CD4-positive, alpha-beta T cell (primary cell): ENCODE measurements at regions not wholly inside any gene's neighbourhood (a gene's known extent, or its start where the extent isn't known, plus 50 kb on each side); places are given as distances from the start of the nearest gene placed in this dataset.

Experiments
- ATAC-seq: fragments of 200-7000 bp; cut with Tn5 transposase; one replicate; pipeline ENCODE4 v1.10.0; 2022; ENCODE audit warnings: mild to moderate bottlenecking; ENCODE audit not compliant: poor library complexity
- CTCF ChIA-PET: fragments of 350-600 bp; sonication (Branson Sonifier 250); formaldehyde crosslinking; loops from one replicate; lab custom pipeline; 2021; ENCODE audit warnings: antibody characterized with exemption, inconsistent platforms; lab: Charles Lee
- POLR2A ChIA-PET: fragments of 350-600 bp; sonication (Branson Sonifier 250); formaldehyde crosslinking; loops from one replicate; lab custom pipeline; 2021; ENCODE audit warnings: antibody characterized with exemption, inconsistent platforms; lab: Charles Lee
- DNase-seq, 14 experiments: peaks; one replicate each; pipeline ENCODE4 v3.0.0-alpha.2; 2013 to 2020; ENCODE audit warnings: mixed read lengths in 2 of 14
- H3K27ac ChIP-seq, 2 donors: one replicate each; pipeline versions ENCODE4 v1.5.1 to v1.7.0; 2013; ENCODE audit warnings: low read length in 2 of 2, low read depth in 1 of 2, mild to moderate bottlenecking in 1 of 2
- H3K27me3 ChIP-seq, 2 experiments: 1 replicate in 1 of 2; 2 replicates in 1 of 2; pipeline versions ENCODE4 v1.6.1 to v1.7.0; 2013; ENCODE audit warnings: low read length in 2 of 2, control low read depth in 1 of 2, mild to moderate bottlenecking in 1 of 2, moderate library complexity in 1 of 2; ENCODE audit not compliant: insufficient read depth in 2 of 2, control insufficient read depth in 1 of 2
- H3K36me3 ChIP-seq: one replicate; pipeline ENCODE4 v1.6.1; 2013; ENCODE audit warnings: low read length, control low read depth; ENCODE audit not compliant: insufficient read depth
- H3K4me1 ChIP-seq: one replicate; pipeline ENCODE4 v1.6.1; 2013; ENCODE audit warnings: low read length, control low read depth; ENCODE audit not compliant: insufficient read depth
- H3K4me3 ChIP-seq: one replicate; pipeline ENCODE4 v1.5.1; 2013; ENCODE audit warnings: mild to moderate bottlenecking, low read length, moderate library complexity
- H3K9me3 ChIP-seq, 2 experiments: 1 replicate in 1 of 2; 2 replicates in 1 of 2; pipeline versions ENCODE4 v1.6.1 to v1.7.0; 2013; ENCODE audit warnings: low read length in 2 of 2, mild to moderate bottlenecking in 2 of 2, control low read depth in 1 of 2, moderate library complexity in 1 of 2; ENCODE audit not compliant: control insufficient read depth in 1 of 2, insufficient read depth in 1 of 2
- H3K27ac Mint-ChIP-seq: one replicate; pipeline ENCODE4 v1.8.0; 2020; ENCODE audit warnings: mixed read lengths
- H3K27me3 Mint-ChIP-seq: one replicate; pipeline ENCODE4 v1.8.0; 2021; ENCODE audit warnings: mixed read lengths
- H3K36me3 Mint-ChIP-seq: one replicate; pipeline ENCODE4 v1.8.0; 2021; ENCODE audit warnings: low read depth, mixed read lengths
- H3K4me1 Mint-ChIP-seq: one replicate; pipeline ENCODE4 v1.8.0; 2021; ENCODE audit warnings: low read depth, mixed read lengths
- H3K4me3 Mint-ChIP-seq: one replicate; pipeline ENCODE4 v1.8.0; 2020; ENCODE audit warnings: mild to moderate bottlenecking, mixed read lengths
- H3K9me3 Mint-ChIP-seq: one replicate; pipeline ENCODE4 v1.8.0; 2020; ENCODE audit warnings: mixed read lengths
- CTCF ChIP-seq: fragments of 200-600 bp; IDR thresholded peaks from one replicate; pipeline ENCODE4 v1.8.0; 2022; ENCODE audit warnings: antibody characterized with exemption, mild to moderate bottlenecking
- intact Hi-C, 2 experiments: fragments of 100-400 bp; cut with DNase I in 1 of 2; cut with micrococcal nuclease in 1 of 2; formaldehyde crosslinking; loops; one replicate each; pipeline versions ENCODE4 v1.15.1 to v1.9.0; 2023 to 2025; cut with DNase I, micrococcal nuclease

DNA sequence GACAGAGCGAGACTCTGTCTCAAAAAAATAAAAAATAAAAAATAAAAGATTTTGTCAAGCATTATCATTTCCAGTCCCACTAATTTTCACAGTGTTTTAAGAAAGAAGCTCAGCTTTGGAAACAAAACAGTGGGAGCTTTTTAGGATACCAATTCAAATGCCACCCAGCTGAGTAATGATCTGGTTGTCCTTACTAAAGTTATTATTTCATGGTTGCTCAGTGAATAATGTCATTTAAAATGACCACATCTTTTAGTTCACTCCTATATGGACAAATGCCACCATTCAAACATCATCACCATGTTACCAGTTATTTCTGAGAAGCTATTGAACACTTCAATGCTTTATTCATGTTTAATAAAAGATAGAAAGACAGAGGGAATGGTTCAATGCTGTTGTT, 365.0 kb downstream of the CCER1 start:
- intact Hi-C loops: no loop called here
- Mint-ChIP-seq H3K4me1 (no peaks in the 10 kb centered on the region), H3K36me3 (no peaks in the 10 kb centered on the region), H3K27ac (no peak overlapping the region), H3K4me3 (no peak overlapping the region), H3K9me3 (peaks cover 6% of the 10 kb centered on the region), H3K27me3 (no peaks in the 10 kb centered on the region)
- Histone ChIP-seq H3K27me3 (no peaks in the 10 kb centered on the region), H3K27ac (no peak overlapping the region), H3K9me3 (no peaks in the 10 kb centered on the region), H3K36me3 (no peaks in the 10 kb centered on the region), H3K4me3 (no peak overlapping the region), H3K4me1 (no peaks in the 10 kb centered on the region)
- no peak for DNase-seq
- CTCF ChIA-PET: no interaction called here
- POLR2A ChIA-PET: no interaction called here
- TF ChIP-seq CTCF: no peak
- no peak for ATAC-seq

DNA sequence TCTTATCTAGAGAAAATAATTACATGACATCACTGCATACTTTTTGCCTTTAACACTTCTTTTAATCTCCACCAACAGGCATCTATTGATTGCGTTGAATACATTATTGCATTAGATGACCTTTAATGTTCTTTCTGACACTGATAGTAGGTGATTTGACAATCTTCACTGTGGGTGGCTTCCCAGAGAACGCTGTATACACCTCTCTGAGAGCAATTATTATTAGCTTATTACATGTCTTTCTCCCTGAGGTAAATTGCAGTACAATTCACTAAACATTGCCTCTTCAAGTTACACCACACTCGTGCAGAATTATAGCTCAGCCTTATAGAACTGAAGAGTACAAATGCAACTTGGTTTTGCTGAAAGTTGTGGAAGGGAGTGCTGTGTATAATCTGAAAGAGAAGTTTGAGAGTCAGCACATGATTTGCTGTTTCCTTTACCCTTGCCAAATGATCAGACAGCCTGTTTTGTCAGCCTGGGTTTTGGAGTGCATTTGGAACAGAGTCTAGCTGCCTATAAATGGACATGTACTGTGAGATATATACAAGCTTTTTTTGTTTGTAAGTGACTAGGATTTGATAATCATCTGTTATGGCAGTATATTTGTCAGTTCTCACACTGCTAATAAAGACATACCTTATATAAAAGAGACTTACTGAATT, 369.2 kb downstream of the CCER1 start:
- H3K4me1 ChIP-seq: no peaks in the 10 kb centered on the region
- Mint-ChIP-seq H3K4me3 (no peak overlapping the region), H3K27ac (no peak overlapping the region), H3K9me3 (peaks cover 6% of the 10 kb centered on the region), H3K36me3 (no peaks in the 10 kb centered on the region), H3K4me1 (no peaks in the 10 kb centered on the region), H3K27me3 (no peaks in the 10 kb centered on the region)
- H3K27me3 ChIP-seq: no peaks in the 10 kb centered on the region
- no peak for ATAC-seq
- no peak for TF ChIP-seq CTCF
- H3K36me3 ChIP-seq: no peaks in the 10 kb centered on the region
- DNase-seq: no peak
- POLR2A ChIA-PET: no interaction called here
- no peak overlapping the region for H3K4me3 ChIP-seq
- no peak overlapping the region for H3K27ac ChIP-seq
- CTCF ChIA-PET: no interaction called here
- no peaks in the 10 kb centered on the region for H3K9me3 ChIP-seq
- intact Hi-C loops: no loop called here

DNA sequence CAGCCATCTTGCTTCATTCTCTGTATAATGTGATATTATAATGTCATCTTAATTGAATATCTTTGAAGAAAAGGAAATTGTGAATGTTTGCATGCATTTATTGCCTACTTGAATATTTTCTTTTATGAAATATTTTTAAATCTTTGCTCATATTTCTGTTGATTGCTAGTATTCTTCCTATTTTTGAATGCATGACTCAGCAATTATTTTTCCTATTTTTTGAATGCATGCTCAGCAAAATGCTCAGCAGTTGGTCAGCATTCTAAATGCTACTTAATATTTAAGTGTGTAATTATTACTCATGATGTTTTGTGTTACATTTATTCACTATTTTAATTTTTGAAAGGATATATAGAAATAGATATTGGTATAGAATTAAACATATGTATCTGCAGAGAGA, 378.3 kb downstream of the CCER1 start:
- H3K36me3 Mint-ChIP-seq: no peaks in the 10 kb centered on the region
- no peak overlapping the region for H3K27ac Mint-ChIP-seq
- Histone ChIP-seq H3K27me3 (no peaks in the 10 kb centered on the region), H3K27ac (no peak overlapping the region), H3K4me3 (no peak overlapping the region), H3K4me1 (no peaks in the 10 kb centered on the region), H3K36me3 (no peaks in the 10 kb centered on the region), H3K9me3 (no peaks in the 10 kb centered on the region)
- peaks cover 4% of the 10 kb centered on the region for H3K27me3 Mint-ChIP-seq
- POLR2A ChIA-PET: no interaction called here
- no peak for ATAC-seq
- H3K9me3 Mint-ChIP-seq: no peaks in the 10 kb centered on the region
- H3K4me3 Mint-ChIP-seq: no peak overlapping the region
- intact Hi-C loops: no loop called here
- TF ChIP-seq CTCF: no peak
- DNase-seq: no peak
- CTCF ChIA-PET: no interaction called here
- no peaks in the 10 kb centered on the region for H3K4me1 Mint-ChIP-seq
